Suprapubic skin (tissue), 4 donors: ENCODE measurements at regions not wholly inside any gene's neighbourhood (a gene's known extent, or its start where the extent isn't known, plus 50 kb on each side); places are given as distances from the start of the nearest gene placed in this dataset.

Experiments
- DNase-seq, 2 donors: peaks; one replicate each; pipeline ENCODE4 v3.0.0-alpha.2; 2019; ENCODE audit warnings: low spot score in 2 of 2
- H3K27ac ChIP-seq: fragments of 200-600 bp; sonication (generic); one replicate; pipeline ENCODE4 v1.5.1; 2019
- H3K27me3 ChIP-seq: fragments of 200-600 bp; sonication (generic); one replicate; pipeline ENCODE4 v1.5.1; 2019
- H3K36me3 ChIP-seq: fragments of 200-600 bp; sonication (generic); one replicate; pipeline ENCODE4 v1.5.1; 2019
- H3K4me1 ChIP-seq: fragments of 200-600 bp; sonication (generic); one replicate; pipeline ENCODE4 v1.5.1; 2019
- H3K4me3 ChIP-seq: fragments of 200-600 bp; sonication (generic); one replicate; pipeline ENCODE4 v1.5.1; 2019; ENCODE audit warnings: mild to moderate bottlenecking
- H3K9me3 ChIP-seq: fragments of 200-600 bp; sonication (generic); one replicate; pipeline ENCODE4 v1.5.1; 2019
- EP300 ChIP-seq: sonication (generic); formaldehyde crosslinking; IDR thresholded peaks from one replicate; pipeline ENCODE4 v1.6.1; 2017; ENCODE audit warnings: antibody characterized with exemption
- POLR2A ChIP-seq, 2 donors: fragments of 450-650 bp; IDR thresholded peaks; one replicate each; pipeline ENCODE4 v1.6.1; 2017; ENCODE audit warnings: antibody characterized with exemption in 2 of 2, mild to moderate bottlenecking in 2 of 2, moderate library complexity in 2 of 2
- POLR2AphosphoS5 ChIP-seq, 3 donors: sonication (generic); formaldehyde crosslinking; IDR thresholded peaks; one replicate each; pipeline ENCODE4 v1.6.1; 2017; ENCODE audit warnings: antibody characterized with exemption in 3 of 3
- WGBS: methylation state at CpG from one replicate; pipeline ENCODE4 v1.1.5; 2018; 5-methylcytosine and 5-hydroxymethylcytosine counted together
- TF ChIP-seq, protein P1 (sequence below), 2 donors: fragments of 200-600 bp in 1 of 2; fragments of 450-650 bp in 1 of 2; sonication (generic) in 1 of 2; IDR thresholded peaks; one replicate each; pipeline ENCODE4 v1.5.1; 2016 to 2019; ENCODE audit warnings: antibody characterized with exemption in 2 of 2, mild to moderate bottlenecking in 1 of 2, moderate library complexity in 1 of 2

DNA sequence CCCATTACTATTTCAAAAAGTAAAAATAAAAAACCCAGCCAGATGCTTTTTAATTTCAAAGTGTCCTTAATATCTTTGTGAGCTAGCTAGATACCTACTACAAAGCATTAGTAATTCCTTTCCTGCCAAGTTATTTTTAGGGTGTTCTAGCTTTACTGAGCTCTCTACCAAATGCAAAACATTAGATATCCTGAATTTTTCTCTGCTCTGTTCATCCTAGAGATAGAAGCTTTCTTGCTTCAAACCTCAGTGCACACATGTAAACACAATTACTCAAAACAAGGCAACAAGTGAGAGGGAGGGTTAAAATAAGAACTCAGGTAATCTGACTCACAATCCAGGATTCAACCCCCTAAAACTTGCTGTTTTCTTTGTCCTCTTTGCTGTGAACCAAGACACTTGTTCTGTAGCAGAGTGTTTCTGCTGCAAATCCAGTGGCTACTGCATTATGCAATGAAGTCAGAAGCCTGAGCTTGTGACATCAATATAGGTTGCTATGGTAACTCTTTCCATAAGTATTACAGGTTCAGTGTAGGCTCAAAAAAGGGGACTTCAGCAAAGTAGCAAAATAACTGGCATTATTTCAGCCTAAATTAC, 72.6 kb upstream of the STXBP5 start:
- H3K9me3 ChIP-seq, result no peaks in the 10 kb centered on the region
- H3K36me3 ChIP-seq, result no peaks in the 10 kb centered on the region
- TF ChIP-seq EP300, result no peak
- no peak for TF ChIP-seq POLR2AphosphoS5 (IDR thresholded peaks at IDR 0.05)
- TF ChIP-seq POLR2A (IDR thresholded peaks at IDR 0.05), result no peak
- TF ChIP-seq, protein P1, sequence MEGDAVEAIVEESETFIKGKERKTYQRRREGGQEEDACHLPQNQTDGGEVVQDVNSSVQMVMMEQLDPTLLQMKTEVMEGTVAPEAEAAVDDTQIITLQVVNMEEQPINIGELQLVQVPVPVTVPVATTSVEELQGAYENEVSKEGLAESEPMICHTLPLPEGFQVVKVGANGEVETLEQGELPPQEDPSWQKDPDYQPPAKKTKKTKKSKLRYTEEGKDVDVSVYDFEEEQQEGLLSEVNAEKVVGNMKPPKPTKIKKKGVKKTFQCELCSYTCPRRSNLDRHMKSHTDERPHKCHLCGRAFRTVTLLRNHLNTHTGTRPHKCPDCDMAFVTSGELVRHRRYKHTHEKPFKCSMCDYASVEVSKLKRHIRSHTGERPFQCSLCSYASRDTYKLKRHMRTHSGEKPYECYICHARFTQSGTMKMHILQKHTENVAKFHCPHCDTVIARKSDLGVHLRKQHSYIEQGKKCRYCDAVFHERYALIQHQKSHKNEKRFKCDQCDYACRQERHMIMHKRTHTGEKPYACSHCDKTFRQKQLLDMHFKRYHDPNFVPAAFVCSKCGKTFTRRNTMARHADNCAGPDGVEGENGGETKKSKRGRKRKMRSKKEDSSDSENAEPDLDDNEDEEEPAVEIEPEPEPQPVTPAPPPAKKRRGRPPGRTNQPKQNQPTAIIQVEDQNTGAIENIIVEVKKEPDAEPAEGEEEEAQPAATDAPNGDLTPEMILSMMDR (IDR thresholded peaks at IDR 0.05), result no peak
- DNase-seq, result no peak
- H3K27ac ChIP-seq, result no peak overlapping the region
- H3K4me3 ChIP-seq, result no peak overlapping the region
- no peaks in the 10 kb centered on the region for H3K4me1 ChIP-seq
- H3K27me3 ChIP-seq, result no peaks in the 10 kb centered on the region

DNA sequence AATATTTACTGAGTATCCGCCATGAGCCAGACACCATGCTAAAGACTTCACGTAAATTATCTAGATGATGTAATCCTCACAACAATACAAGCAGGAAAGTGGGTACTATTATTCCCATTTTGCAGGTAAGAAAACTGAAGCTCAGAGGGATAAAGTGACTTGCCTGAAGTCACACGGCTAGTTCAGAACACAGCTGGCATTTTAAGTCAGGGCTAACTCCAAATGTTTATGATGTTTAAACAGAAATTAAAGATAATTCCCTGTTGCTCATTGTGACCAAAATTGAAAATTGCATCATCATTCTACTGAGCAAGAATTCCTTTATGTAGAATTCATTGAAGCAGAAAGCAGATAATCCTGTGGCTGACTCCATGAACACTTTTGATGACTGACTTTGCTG, 71.3 kb upstream of the STXBP5 start:
- Histone ChIP-seq H3K27me3 (no peaks in the 10 kb centered on the region), H3K9me3 (no peaks in the 10 kb centered on the region), H3K4me1 (no peaks in the 10 kb centered on the region), H3K4me3 (no peak overlapping the region), H3K27ac (no peak overlapping the region), H3K36me3 (no peaks in the 10 kb centered on the region)
- 94% methylated on average over 3 of the region's 3 CpGs for WGBS
- DNase-seq, result no peak
- no peak for TF ChIP-seq POLR2AphosphoS5 (IDR thresholded peaks at IDR 0.05)
- TF ChIP-seq, protein P1 (IDR thresholded peaks at IDR 0.05), result no peak
- no peak for TF ChIP-seq EP300
- TF ChIP-seq POLR2A (IDR thresholded peaks at IDR 0.05), result no peak

DNA sequence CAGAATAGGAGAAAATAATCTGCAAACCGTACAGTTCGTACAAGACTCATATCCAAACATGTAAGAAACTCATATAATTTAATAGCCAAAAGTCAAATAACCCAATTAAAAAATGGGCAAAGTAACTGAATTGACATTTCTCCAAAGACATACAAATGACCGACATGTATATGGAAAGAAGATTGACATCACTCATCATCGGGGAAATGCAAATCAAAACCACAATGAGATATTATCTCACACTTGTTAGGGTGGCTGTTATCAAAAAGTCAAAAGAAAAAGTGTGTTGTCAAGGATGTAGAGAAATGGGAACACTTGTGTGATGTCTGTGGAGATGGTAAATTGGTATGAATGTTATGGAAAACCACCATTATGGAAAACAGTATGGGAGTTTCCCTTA, 70.5 kb upstream of the STXBP5 start:
- H3K9me3 ChIP-seq, result no peaks in the 10 kb centered on the region
- no peak overlapping the region for H3K27ac ChIP-seq
- DNase-seq, result no peak
- WGBS, result 87% methylated on average over 4 of the region's 4 CpGs
- H3K4me1 ChIP-seq, result no peaks in the 10 kb centered on the region
- H3K36me3 ChIP-seq, result no peaks in the 10 kb centered on the region
- no peak overlapping the region for H3K4me3 ChIP-seq
- no peak for TF ChIP-seq EP300
- TF ChIP-seq POLR2AphosphoS5 (IDR thresholded peaks at IDR 0.05), result no peak
- TF ChIP-seq, protein P1 (IDR thresholded peaks at IDR 0.05), result no peak
- no peaks in the 10 kb centered on the region for H3K27me3 ChIP-seq

DNA sequence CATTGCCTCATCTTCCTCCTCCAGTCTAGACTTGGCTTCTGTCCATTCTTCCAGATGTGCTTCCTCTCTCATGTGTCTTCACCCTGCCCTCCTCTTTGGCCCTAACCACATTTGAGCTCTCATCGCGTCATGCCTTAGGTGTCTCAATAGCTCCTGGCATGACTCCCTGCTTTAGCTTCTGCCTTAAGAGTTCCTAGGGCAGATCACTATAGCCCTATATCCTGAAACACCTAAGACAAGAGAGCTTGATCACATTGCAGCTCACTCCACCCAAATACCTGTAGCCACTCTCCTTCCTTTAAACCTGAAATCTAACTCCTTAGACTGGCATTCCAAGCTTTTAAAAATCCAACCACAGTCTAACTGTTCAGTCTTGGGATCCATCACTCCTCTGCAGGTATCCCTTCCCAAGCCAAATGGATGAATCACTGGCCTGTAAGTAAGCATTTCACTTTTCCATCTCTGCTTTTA, 69.0 kb upstream of the STXBP5 start:
- Histone ChIP-seq H3K9me3 (no peaks in the 10 kb centered on the region), H3K4me3 (no peak overlapping the region), H3K4me1 (no peaks in the 10 kb centered on the region), H3K36me3 (no peaks in the 10 kb centered on the region), H3K27ac (no peak overlapping the region), H3K27me3 (no peaks in the 10 kb centered on the region)
- DNase-seq, result no peak
- TF ChIP-seq EP300 (no peak), POLR2AphosphoS5 (IDR thresholded peaks at IDR 0.05) (no peak), POLR2A (IDR thresholded peaks at IDR 0.05) (no peak)
- TF ChIP-seq, protein P1 (IDR thresholded peaks at IDR 0.05), result no peak
- WGBS, result 37% methylated on average over 2 of the region's 2 CpGs

DNA sequence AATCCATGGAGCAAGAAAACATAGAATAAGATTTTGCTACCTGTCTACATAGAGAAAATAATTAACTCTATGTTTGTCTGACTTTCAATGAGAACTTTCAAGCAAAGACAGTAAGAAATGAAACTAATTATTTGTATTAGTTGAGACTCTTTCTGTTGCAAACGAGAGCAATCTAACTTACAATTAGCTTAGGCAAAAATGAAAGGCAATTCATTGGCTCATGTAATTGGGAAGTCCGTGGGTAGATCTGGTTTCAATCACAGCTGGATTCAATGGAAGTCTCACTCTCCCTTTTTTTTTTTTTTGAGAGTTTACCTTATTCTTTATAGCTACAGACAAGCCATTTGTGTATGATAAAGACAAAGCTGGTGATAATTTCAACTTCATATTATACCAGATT, 68.2 kb upstream of the STXBP5 start:
- Histone ChIP-seq H3K4me3 (no peak overlapping the region), H3K27ac (no peak overlapping the region), H3K4me1 (no peaks in the 10 kb centered on the region), H3K36me3 (no peaks in the 10 kb centered on the region), H3K27me3 (no peaks in the 10 kb centered on the region), H3K9me3 (no peaks in the 10 kb centered on the region)
- DNase-seq, result no peak
- TF ChIP-seq EP300 (no peak), POLR2AphosphoS5 (IDR thresholded peaks at IDR 0.05) (no peak), POLR2A (IDR thresholded peaks at IDR 0.05) (no peak)
- TF ChIP-seq, protein P1 (IDR thresholded peaks at IDR 0.05), result no peak
- WGBS, result 61% methylated on average over 2 of the region's 2 CpGs
